Lower leg skin (tissue), 4 donors: ENCODE measurements at regions not wholly inside any gene's neighbourhood (a gene's known extent, or its start where the extent isn't known, plus 50 kb on each side); places are given as distances from the start of the nearest gene placed in this dataset.

Experiments used
- DNase-seq, 2 donors: peaks; one replicate each; pipeline ENCODE4 v3.0.0-alpha.2; 2019; ENCODE audit warnings: low spot score in 2 of 2
- H3K4me3 ChIP-seq: fragments of 200-600 bp; sonication (generic); 2 replicates; pipeline ENCODE4 v1.5.1; 2017; ENCODE audit warnings: mild to moderate bottlenecking, low read depth; ENCODE audit not compliant: poor library complexity, severe bottlenecking
- CTCF ChIP-seq, 3 donors: fragments of 450-650 bp; IDR thresholded peaks; one replicate each; pipeline ENCODE4 v1.5.1; 2016; ENCODE audit warnings: antibody characterized with exemption in 3 of 3, mild to moderate bottlenecking in 3 of 3, moderate library complexity in 2 of 3
- POLR2A ChIP-seq, 2 donors: fragments of 450-650 bp; IDR thresholded peaks; one replicate each; pipeline ENCODE4 v1.6.1; 2016 to 2017; ENCODE audit warnings: antibody characterized with exemption in 2 of 2, mild to moderate bottlenecking in 1 of 2, moderate library complexity in 1 of 2
- WGBS, 2 donors: methylation state at CpG; one replicate each; pipeline ENCODE4 v1.1.5; 2018; 5-methylcytosine and 5-hydroxymethylcytosine counted together
- intact Hi-C: fragments of 100-400 bp; cut with DNase I; formaldehyde crosslinking; loops from one replicate; pipeline ENCODE4 v1.15.0; 2023; ENCODE audit warnings: low total_unique reads

GRCh38 chr6:145137425-145137824, 597.9 kb downstream of the EPM2A start:
- no peak overlapping the region for H3K4me3 ChIP-seq
- 74 to 77% methylated on average over 1 of the region's 1 CpG for WGBS, 2 donors
- TF ChIP-seq CTCF (IDR thresholded peaks at IDR 0.05) = no peak
- no peak for TF ChIP-seq POLR2A (IDR thresholded peaks at IDR 0.05)
- no peak for DNase-seq
- intact Hi-C loops = no loop called here

DNA sequence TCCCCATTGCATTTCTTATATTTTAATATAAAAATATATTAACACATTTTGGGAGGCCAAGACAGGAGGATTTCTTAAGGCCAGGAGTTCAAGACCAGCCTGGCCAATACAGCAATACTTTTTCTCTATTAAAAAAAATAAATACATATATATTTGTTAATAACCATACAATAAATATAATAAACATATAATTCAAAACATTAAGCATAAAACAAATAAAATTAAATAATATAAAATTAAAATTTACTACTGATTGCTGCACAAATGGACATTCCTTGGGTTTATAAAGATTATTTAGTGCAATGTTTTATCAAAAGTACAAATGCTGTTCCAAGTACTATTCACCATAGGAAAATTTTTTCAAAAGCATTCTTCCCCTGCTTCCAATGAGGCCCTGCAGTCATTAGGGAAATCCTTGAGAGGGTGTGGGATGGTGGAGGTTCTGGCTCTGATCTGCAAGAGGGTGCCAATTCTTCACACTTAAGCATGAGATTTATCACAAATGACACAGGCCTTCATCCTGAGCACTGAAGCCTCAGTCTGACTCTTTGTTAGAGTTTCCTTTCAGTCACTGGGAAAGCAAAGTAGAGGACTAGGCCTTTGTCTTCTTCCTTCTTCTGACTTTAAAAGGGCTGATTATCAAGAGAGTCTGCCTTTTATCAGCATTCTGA, 596.7 kb downstream of the EPM2A start:
- no peak overlapping the region for H3K4me3 ChIP-seq
- DNase-seq = no peak
- TF ChIP-seq POLR2A (IDR thresholded peaks at IDR 0.05) = no peak
- no peak for TF ChIP-seq CTCF (IDR thresholded peaks at IDR 0.05)
- intact Hi-C loops = no loop called here

DNA sequence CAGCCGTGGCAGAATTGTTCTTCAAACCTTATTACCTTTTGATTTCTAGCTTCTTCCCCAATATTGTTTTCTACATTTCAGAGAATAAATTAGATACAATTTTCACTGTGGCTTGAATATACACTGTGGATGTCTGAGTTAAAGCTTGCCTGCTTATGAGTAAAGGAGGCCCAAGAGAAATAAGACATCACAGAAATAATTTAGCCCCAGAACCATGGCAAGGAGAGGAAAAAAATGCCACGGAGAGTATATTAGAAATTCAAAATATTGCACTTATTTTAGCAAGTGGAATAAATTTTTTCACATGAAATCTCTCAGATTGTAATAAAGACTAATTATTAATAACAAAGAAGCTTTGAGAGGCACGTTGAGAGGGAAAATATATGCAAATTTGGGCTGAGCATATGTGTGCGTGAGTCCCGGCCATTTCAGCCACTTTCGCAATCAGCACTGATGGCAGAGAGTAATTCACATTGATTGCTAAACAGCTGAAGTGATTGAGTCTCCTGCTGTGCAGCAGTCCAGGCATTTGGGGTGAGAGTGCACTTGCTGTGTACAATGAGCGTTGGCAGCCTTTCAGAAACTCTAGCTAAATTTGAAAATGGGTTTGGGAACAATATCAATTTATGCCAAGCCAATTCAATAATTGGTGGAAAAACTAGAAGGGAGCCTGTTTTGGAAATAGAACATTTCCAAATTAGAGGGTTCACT, 596.0 kb downstream of the EPM2A start:
- no peak overlapping the region for H3K4me3 ChIP-seq
- no peak for TF ChIP-seq POLR2A (IDR thresholded peaks at IDR 0.05)
- intact Hi-C loops = no loop called here
- no peak for DNase-seq
- 66 to 69% methylated on average over 7 of the region's 7 CpGs for WGBS, 2 donors

- intact Hi-C loops = no loop called here
- no peak overlapping the region for H3K4me3 ChIP-seq
- TF ChIP-seq CTCF (IDR thresholded peaks at IDR 0.05) = no peak
- no peak for TF ChIP-seq POLR2A (IDR thresholded peaks at IDR 0.05)
- DNase-seq = no peak
Measured at GRCh38 chr6:145139895-145140294, 595.4 kb downstream of the EPM2A start.

DNA sequence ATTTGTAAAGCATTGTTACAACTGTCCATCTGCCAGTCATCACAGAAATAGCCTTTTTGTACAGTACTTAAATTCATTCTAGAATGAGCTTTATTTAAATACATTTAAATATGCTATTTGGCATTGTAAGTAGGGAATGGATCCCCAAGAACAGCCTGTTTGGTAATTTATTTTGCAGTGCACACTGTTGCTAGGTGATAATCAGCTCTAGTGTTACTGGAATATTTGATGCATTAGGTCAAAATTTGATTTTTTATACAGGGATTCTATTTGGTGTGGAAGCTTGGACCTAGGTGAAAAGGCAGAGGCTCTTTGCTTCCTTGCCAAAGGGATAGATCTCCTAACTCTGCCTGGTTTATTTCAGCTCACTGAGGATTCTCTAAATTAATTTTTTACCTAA, 593.7 kb downstream of the EPM2A start:
- no peak overlapping the region for H3K4me3 ChIP-seq
- TF ChIP-seq POLR2A (IDR thresholded peaks at IDR 0.05) (no peak), CTCF (IDR thresholded peaks at IDR 0.05) (no peak)
- no peak for DNase-seq
- intact Hi-C loops = no loop called here

- 86 to 88% methylated on average over 1 of the region's 1 CpG for WGBS, 2 donors
- no peak overlapping the region for H3K4me3 ChIP-seq
- intact Hi-C loops = no loop called here
- no peak for DNase-seq
- TF ChIP-seq CTCF (IDR thresholded peaks at IDR 0.05) (no peak), POLR2A (IDR thresholded peaks at IDR 0.05) (no peak)
Measured at GRCh38 chr6:145142958-145143357, 592.4 kb downstream of the EPM2A start.
